ENCODE measurements at regions not wholly inside any gene's neighbourhood (a gene's known extent, or its start where the extent isn't known, plus 50 kb on each side); places are given as distances from the start of the nearest gene placed in this dataset.

DNA sequence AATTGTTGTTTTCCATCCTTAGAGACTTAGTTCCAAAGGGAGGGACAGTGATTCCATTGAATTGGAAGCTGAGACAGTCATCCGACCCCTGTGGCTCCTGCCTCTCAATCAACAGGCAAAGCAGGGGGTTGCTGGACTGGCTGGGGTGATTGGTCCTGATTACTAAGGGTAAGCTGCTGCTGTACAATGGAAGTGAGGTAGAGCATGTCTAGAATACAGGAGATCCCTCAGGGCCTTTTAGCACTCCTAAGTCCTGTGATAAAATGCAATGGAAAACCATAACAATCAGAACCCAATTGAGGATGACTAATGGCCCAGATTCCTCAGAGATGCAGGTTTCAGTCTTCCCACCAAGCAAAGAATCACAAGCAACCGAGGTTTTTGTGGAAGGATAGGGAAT is 127.6 kb downstream of the AASDH start:
- H3K9me3 Mint-ChIP-seq (ENCODE audit: unreplicated experiment): peaks cover 12% of the 10 kb centered on the region
- no peak overlapping the region for H2AFZ ChIP-seq (ENCODE audit: low read depth, low read length)
- H3K9ac ChIP-seq (ENCODE audit: low read length): no peak overlapping the region
- no peaks in the 10 kb centered on the region for H3K27me3 Mint-ChIP-seq (ENCODE audit: low read depth, unreplicated experiment)
- H3K9me3 ChIP-seq (ENCODE audit: insufficient read depth, low read depth, low read length): peaks cover 4% of the 10 kb centered on the region
- H4K20me1 ChIP-seq (ENCODE audit: insufficient read depth, low read length): no peaks in the 10 kb centered on the region
- H3K79me2 ChIP-seq (ENCODE audit: insufficient read depth, low read length): no peaks in the 10 kb centered on the region
- H3K27ac Mint-ChIP-seq (ENCODE audit: unreplicated experiment): no peak overlapping the region
- no peaks in the 10 kb centered on the region for H3K36me3 ChIP-seq (ENCODE audit: insufficient read depth, low read length)
- H3K4me2 ChIP-seq (ENCODE audit: low read length): no peak overlapping the region
- H3K36me3 Mint-ChIP-seq (ENCODE audit: low read depth, unreplicated experiment): peaks cover 5% of the 10 kb centered on the region
- FAIRE-seq (no peak), DNase-seq (ENCODE audit: low read depth) (no peak)
- H3K4me1 ChIP-seq (ENCODE audit: insufficient read depth, low read length): no peaks in the 10 kb centered on the region
- no peak overlapping the region for H3K27ac ChIP-seq (ENCODE audit: low read depth, low read length)
- no peak overlapping the region for H3K4me3 Mint-ChIP-seq (ENCODE audit: unreplicated experiment)
- no peak overlapping the region for H3K4me3 ChIP-seq (ENCODE audit: insufficient read depth, low read depth, low read length)
- peaks cover 15% of the 10 kb centered on the region for H3K4me1 Mint-ChIP-seq (ENCODE audit: low read depth, unreplicated experiment)
- TF ChIP-seq, protein P1, sequence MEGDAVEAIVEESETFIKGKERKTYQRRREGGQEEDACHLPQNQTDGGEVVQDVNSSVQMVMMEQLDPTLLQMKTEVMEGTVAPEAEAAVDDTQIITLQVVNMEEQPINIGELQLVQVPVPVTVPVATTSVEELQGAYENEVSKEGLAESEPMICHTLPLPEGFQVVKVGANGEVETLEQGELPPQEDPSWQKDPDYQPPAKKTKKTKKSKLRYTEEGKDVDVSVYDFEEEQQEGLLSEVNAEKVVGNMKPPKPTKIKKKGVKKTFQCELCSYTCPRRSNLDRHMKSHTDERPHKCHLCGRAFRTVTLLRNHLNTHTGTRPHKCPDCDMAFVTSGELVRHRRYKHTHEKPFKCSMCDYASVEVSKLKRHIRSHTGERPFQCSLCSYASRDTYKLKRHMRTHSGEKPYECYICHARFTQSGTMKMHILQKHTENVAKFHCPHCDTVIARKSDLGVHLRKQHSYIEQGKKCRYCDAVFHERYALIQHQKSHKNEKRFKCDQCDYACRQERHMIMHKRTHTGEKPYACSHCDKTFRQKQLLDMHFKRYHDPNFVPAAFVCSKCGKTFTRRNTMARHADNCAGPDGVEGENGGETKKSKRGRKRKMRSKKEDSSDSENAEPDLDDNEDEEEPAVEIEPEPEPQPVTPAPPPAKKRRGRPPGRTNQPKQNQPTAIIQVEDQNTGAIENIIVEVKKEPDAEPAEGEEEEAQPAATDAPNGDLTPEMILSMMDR (IDR thresholded peaks at IDR 0.05; ENCODE audit: insufficient read depth, low read depth, low read length): no peak
- no peak for TF ChIP-seq EZH2 (IDR thresholded peaks at IDR 0.05; ENCODE audit: insufficient read depth, low read length)
- H3K27me3 ChIP-seq (ENCODE audit: insufficient read depth, low read length): no peaks in the 10 kb centered on the region

DNA sequence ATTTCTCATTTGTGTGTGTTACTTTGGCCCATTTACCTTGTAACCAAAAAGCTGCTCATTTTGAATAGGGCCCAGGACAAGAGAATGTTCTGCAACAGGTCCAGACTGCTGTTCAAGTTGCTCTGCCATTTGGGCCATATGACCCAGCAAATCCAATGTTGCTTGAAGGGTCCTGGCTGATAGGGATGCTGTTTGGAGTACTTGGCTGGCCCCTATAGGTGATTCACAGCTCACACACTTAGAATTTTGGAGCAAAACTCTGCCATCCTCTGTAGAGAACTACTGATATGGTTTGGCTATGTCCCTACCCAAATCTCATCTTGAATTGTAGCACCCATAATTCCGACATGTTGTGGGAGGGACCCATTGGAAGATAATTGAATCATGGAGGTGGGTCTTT is 131.5 kb downstream of the AASDH start:
- Histone ChIP-seq H3K4me3 (ENCODE audit: insufficient read depth, low read depth, low read length) (no peak overlapping the region), H3K27ac (ENCODE audit: low read depth, low read length) (no peak overlapping the region), H3K27me3 (ENCODE audit: insufficient read depth, low read length) (no peaks in the 10 kb centered on the region), H3K79me2 (ENCODE audit: insufficient read depth, low read length) (no peaks in the 10 kb centered on the region), H3K4me2 (ENCODE audit: low read length) (no peak overlapping the region), H3K36me3 (ENCODE audit: insufficient read depth, low read length) (no peaks in the 10 kb centered on the region), H2AFZ (ENCODE audit: low read depth, low read length) (no peak overlapping the region), H3K9me3 (ENCODE audit: insufficient read depth, low read depth, low read length) (no peaks in the 10 kb centered on the region), H4K20me1 (ENCODE audit: insufficient read depth, low read length) (no peaks in the 10 kb centered on the region), H3K9ac (ENCODE audit: low read length) (no peak overlapping the region), H3K4me1 (ENCODE audit: insufficient read depth, low read length) (no peaks in the 10 kb centered on the region)
- Mint-ChIP-seq H3K4me3 (ENCODE audit: unreplicated experiment) (no peak overlapping the region), H3K27me3 (ENCODE audit: low read depth, unreplicated experiment) (no peaks in the 10 kb centered on the region), H3K27ac (ENCODE audit: unreplicated experiment) (no peak overlapping the region), H3K9me3 (ENCODE audit: unreplicated experiment) (peaks cover 5% of the 10 kb centered on the region), H3K4me1 (ENCODE audit: low read depth, unreplicated experiment) (peaks cover 22% of the 10 kb centered on the region), H3K36me3 (ENCODE audit: low read depth, unreplicated experiment) (peaks cover 2% of the 10 kb centered on the region)
- no peak for FAIRE-seq
- TF ChIP-seq, protein P1 (IDR thresholded peaks at IDR 0.05; ENCODE audit: insufficient read depth, low read depth, low read length): no peak
- TF ChIP-seq EZH2 (IDR thresholded peaks at IDR 0.05; ENCODE audit: insufficient read depth, low read length): no peak
- DNase-seq (ENCODE audit: low read depth): no peak

DNA sequence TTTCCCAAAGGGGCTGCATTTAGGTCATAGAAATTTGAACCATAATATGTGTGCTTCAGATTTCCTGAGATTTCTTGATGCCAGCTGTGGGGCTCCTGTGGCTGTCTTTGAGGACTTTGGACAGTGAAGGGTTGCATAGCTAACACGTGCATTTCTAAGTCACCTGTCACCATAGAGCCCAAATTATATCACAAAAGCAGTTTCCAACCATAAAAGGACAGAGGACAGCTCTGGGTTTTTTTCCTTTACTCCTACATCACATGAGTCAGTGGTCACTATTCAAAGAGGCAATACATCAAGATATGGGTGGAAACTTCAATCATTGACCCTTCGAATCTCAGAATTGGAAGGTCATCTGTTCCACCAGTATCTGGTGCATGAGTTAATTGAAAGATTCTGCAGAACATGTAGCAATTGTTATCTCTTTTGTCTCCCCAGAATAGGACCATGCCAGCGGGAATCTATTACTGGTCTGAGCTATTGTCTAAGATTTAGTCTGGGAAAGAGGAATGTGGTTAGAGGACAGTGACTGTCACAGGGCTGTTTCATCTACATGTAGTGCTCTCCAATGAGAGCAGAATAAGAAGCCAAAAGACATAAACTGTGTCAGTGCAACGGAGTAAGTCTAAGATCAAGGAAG is 133.5 kb downstream of the AASDH start:
- Histone ChIP-seq H3K9ac (ENCODE audit: low read length) (no peak overlapping the region), H3K4me2 (ENCODE audit: low read length) (no peak overlapping the region), H3K9me3 (ENCODE audit: insufficient read depth, low read depth, low read length) (no peaks in the 10 kb centered on the region), H3K36me3 (ENCODE audit: insufficient read depth, low read length) (no peaks in the 10 kb centered on the region), H4K20me1 (ENCODE audit: insufficient read depth, low read length) (no peaks in the 10 kb centered on the region), H3K27me3 (ENCODE audit: insufficient read depth, low read length) (no peaks in the 10 kb centered on the region), H2AFZ (ENCODE audit: low read depth, low read length) (no peak overlapping the region), H3K4me1 (ENCODE audit: insufficient read depth, low read length) (no peaks in the 10 kb centered on the region), H3K27ac (ENCODE audit: low read depth, low read length) (no peak overlapping the region), H3K4me3 (ENCODE audit: insufficient read depth, low read depth, low read length) (no peak overlapping the region), H3K79me2 (ENCODE audit: insufficient read depth, low read length) (no peaks in the 10 kb centered on the region)
- no peak for FAIRE-seq
- peaks cover 5% of the 10 kb centered on the region for H3K9me3 Mint-ChIP-seq (ENCODE audit: unreplicated experiment)
- no peaks in the 10 kb centered on the region for H3K27me3 Mint-ChIP-seq (ENCODE audit: low read depth, unreplicated experiment)
- no peak for DNase-seq (ENCODE audit: low read depth)
- H3K36me3 Mint-ChIP-seq (ENCODE audit: low read depth, unreplicated experiment): peaks cover 2% of the 10 kb centered on the region
- TF ChIP-seq, protein P1 (IDR thresholded peaks at IDR 0.05; ENCODE audit: insufficient read depth, low read depth, low read length): no peak
- TF ChIP-seq EZH2 (IDR thresholded peaks at IDR 0.05; ENCODE audit: insufficient read depth, low read length): no peak
- peaks cover 9% of the 10 kb centered on the region for H3K4me1 Mint-ChIP-seq (ENCODE audit: low read depth, unreplicated experiment)
- H3K27ac Mint-ChIP-seq (ENCODE audit: unreplicated experiment): no peak overlapping the region
- H3K4me3 Mint-ChIP-seq (ENCODE audit: unreplicated experiment): no peak overlapping the region
